ENCODE measurements at regions not wholly inside any gene's neighbourhood (a gene's known extent, or its start where the extent isn't known, plus 50 kb on each side); places are given as distances from the start of the nearest gene placed in this dataset.
"Not testable (repeated sequence)": the region's sequence is repeated elsewhere in the genome, so short reads cannot be mapped to it uniquely, and the experiment has no call there.

DNA sequence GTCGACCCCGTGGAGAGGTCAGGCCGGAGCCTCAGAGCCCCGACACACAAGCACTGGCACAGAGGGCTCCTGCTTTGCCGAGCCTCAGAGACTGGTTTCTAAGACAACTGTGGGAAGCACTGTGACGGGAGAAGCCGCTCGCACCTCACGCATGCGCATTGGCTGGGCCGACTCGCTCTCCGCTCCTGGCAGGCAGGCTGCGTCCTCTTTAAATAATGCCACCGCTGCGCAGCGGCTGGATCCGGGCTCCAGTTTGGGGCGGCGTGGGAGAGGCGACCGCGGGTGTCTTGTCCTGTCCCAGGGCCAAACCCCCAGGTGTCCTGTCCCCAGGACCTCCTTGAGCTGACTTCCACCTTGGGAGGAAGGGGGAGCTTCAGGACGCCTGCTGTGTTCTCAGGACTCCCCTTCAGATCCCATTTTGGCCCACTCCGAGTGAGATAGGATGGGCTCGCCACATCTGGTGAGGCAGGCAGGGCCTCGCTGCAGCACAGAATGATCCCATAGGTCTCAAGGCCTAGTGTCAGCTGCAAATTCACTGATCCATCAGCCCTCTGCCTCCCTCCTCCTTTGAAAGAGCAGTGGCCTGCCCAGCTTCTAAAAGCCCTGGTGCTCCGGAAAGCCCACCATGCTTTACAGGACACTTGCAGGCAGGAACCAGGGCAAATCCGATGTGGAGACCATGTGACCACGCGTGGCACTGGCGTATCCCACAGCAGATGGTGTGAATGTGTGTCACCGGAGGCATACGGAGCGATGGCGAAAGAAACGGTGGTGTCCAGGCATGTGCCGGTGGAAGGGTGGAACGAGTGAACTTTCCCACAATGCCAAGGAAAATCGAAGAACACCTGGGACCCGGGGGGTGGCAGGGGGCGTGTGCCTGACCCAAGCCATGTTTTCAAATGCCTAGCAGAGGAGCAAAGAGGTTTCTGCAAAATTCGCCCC is 169.3 kb upstream of the ZNF337 start:
- H2AFZ ChIP-seq (ENCODE audit: low read length), result peak overlapping the region; percentile 74
- H3F3A ChIP-seq (ENCODE audit: low read depth), result no peaks in the 10 kb centered on the region
- H3K9ac ChIP-seq (ENCODE audit: low read depth, low read length, poor library complexity, severe bottlenecking), result no peak overlapping the region
- no peaks in the 10 kb centered on the region for H3K9me2 ChIP-seq (replicated peaks; ENCODE audit: low read depth, low read length)
- no peaks in the 10 kb centered on the region for H3K36me3 ChIP-seq (ENCODE audit: insufficient read depth, low read length)
- TF ChIP-seq EZH2phosphoT487 (IDR thresholded peaks at IDR 0.05; ENCODE audit: borderline replicate concordance), result no peak
- TF ChIP-seq CTCF (conservative IDR thresholded peaks at IDR 0.05; ENCODE audit: low read length), result no peak
- H3K4me3 ChIP-seq (ENCODE audit: low read length, poor library complexity, severe bottlenecking), result peak overlapping the region; percentile 60
- H4K20me1 ChIP-seq (ENCODE audit: insufficient read depth, low read length, poor library complexity, severe bottlenecking), result no peaks in the 10 kb centered on the region
- peak overlapping the region; percentile 70 for H3K4me2 ChIP-seq (ENCODE audit: low read depth, low read length, poor library complexity, severe bottlenecking)
- H3K9me3 ChIP-seq (ENCODE audit: insufficient read depth, low read depth, low read length), result no peaks in the 10 kb centered on the region
- H3K27me3 ChIP-seq (ENCODE audit: insufficient read depth, low read length, poor library complexity, severe bottlenecking), result peaks cover 27% of the 10 kb centered on the region
- no peaks in the 10 kb centered on the region for H3K79me2 ChIP-seq (ENCODE audit: insufficient read depth, low read length)
- peaks cover 9% of the 10 kb centered on the region for H3K4me1 ChIP-seq (ENCODE audit: insufficient read depth, low read length, poor library complexity, severe bottlenecking)

DNA sequence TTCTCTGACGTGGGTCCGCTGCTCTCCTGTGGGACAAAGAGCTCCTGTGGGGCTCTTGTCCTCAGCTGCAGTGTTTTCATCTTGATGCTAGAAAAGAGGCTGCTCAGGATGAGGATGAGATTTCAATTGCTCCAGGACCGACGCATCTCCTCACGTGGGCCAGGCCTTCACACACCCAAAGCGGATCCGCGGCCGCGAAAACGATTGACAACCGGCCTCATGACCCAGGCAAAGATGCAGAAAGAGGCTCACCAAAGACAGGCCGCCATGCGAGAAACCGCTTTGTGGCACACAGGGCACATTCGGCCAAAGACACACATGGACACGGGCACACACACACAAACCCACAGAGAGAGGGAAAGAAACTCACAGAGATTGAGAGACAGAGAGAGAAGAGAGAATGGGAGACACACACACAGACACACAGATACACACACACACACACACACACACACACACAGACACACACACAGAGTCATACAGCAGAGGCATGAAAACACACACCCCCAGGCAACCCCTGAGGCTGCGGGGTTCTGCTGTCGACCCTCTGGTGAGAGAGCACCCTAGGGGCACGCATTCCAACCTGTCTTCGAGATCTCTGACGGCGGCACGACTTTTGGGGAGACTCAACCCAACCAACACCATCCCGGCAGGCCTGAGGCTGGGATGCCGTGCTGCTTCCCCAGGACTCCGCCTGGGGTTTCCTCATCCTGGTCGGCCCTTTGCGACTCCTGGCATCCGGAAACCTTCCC is 168.5 kb upstream of the ZNF337 start:
- Histone ChIP-seq H3K4me1 (ENCODE audit: insufficient read depth, low read length, poor library complexity, severe bottlenecking) (peaks cover 13% of the 10 kb centered on the region), H3K4me2 (ENCODE audit: low read depth, low read length, poor library complexity, severe bottlenecking) (peak overlapping the region; percentile 70), H2AFZ (ENCODE audit: low read length) (peak overlapping the region; percentile 74; the same call in 1 of the 2 replicates), H3K4me3 (ENCODE audit: low read length, poor library complexity, severe bottlenecking) (peak overlapping the region; percentile 60), H3K27me3 (ENCODE audit: insufficient read depth, low read length, poor library complexity, severe bottlenecking) (peaks cover 35% of the 10 kb centered on the region)
- H3F3A ChIP-seq (ENCODE audit: low read depth); H3K9me3 ChIP-seq (ENCODE audit: insufficient read depth, low read depth, low read length); H3K9me2 ChIP-seq (replicated peaks; ENCODE audit: low read depth, low read length); H4K20me1 ChIP-seq (ENCODE audit: insufficient read depth, low read length, poor library complexity, severe bottlenecking); H3K9ac ChIP-seq (ENCODE audit: low read depth, low read length, poor library complexity, severe bottlenecking); H3K36me3 ChIP-seq (ENCODE audit: insufficient read depth, low read length); H3K79me2 ChIP-seq (ENCODE audit: insufficient read depth, low read length): not testable (repeated sequence)

DNA sequence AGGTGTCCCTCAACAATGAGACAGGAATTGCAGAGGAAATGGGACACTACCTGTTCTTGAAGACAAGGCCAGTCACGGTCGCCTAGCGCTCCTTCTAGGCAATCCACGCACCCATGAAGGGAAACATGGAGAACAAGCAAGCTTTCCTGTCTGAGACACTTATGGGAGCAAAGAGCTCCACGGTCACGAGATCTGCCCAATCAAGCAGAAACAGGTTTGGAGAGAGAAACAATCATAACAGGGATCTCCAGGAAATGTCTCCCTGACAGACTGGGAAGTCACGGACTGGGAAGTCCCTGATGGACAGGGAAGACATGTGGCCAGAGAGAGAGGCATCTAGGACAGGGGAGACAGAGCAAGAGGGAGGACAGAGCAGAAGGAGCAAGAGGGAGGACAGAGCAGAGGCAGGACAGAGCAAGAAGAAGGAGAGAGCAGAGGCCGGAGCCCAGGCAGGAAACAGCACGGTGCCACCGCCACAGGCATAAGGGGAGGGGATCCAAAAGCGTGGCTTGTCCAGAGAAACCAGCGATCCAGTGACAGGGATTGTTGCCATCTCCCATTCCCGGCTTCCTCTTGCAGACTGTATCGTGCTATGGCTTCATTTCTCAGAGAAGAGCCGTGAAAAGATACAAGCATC is 167.8 kb upstream of the ZNF337 start:
- no peaks in the 10 kb centered on the region for H3K9me2 ChIP-seq (replicated peaks; ENCODE audit: low read depth, low read length)
- no peaks in the 10 kb centered on the region for H3K9me3 ChIP-seq (ENCODE audit: insufficient read depth, low read depth, low read length)
- TF ChIP-seq CTCF (conservative IDR thresholded peaks at IDR 0.05; ENCODE audit: low read length) (no peak), EZH2phosphoT487 (IDR thresholded peaks at IDR 0.05; ENCODE audit: borderline replicate concordance) (no peak)
- no peaks in the 10 kb centered on the region for H3K36me3 ChIP-seq (ENCODE audit: insufficient read depth, low read length)
- no peaks in the 10 kb centered on the region for H4K20me1 ChIP-seq (ENCODE audit: insufficient read depth, low read length, poor library complexity, severe bottlenecking)
- no peaks in the 10 kb centered on the region for H3F3A ChIP-seq (ENCODE audit: low read depth)
- H3K9ac ChIP-seq (ENCODE audit: low read depth, low read length, poor library complexity, severe bottlenecking), result no peak overlapping the region
- no peak overlapping the region for H3K4me2 ChIP-seq (ENCODE audit: low read depth, low read length, poor library complexity, severe bottlenecking)
- no peak overlapping the region for H2AFZ ChIP-seq (ENCODE audit: low read length)
- no peaks in the 10 kb centered on the region for H3K79me2 ChIP-seq (ENCODE audit: insufficient read depth, low read length)
- H3K4me3 ChIP-seq (ENCODE audit: low read length, poor library complexity, severe bottlenecking), result no peak overlapping the region
- H3K27me3 ChIP-seq (ENCODE audit: insufficient read depth, low read length, poor library complexity, severe bottlenecking), result peaks cover 39% of the 10 kb centered on the region
- H3K4me1 ChIP-seq (ENCODE audit: insufficient read depth, low read length, poor library complexity, severe bottlenecking), result peaks cover 18% of the 10 kb centered on the region

Measured in Loucy (cell line).